Small intestine (tissue), 7 donors: ENCODE measurements at regions not wholly inside any gene's neighbourhood (a gene's known extent, or its start where the extent isn't known, plus 50 kb on each side); places are given as distances from the start of the nearest gene placed in this dataset.
A peak's percentile ranks its signal among the peaks of the same experiment; 100 is the strongest.

Experiments
- DNase-seq, 2 donors: peaks; one replicate each; pipeline versions ENCODE4 v3.0.0 to v3.0.0-alpha.2; 2013
- FAIRE-seq: peaks from 2 replicates; lab custom pipeline; 2012; peaks lifted over from hg19 to GRCh38; lab: Jason Lieb, UNC
- H3K27ac ChIP-seq, 3 donors: one replicate each; pipeline ENCODE4 v1.5.1; 2013; ENCODE audit warnings: low read length in 2 of 3, mild to moderate bottlenecking in 2 of 3, control low read depth in 1 of 3, inconsistent platforms in 1 of 3, low read depth in 1 of 3, moderate library complexity in 1 of 3
- H3K27me3 ChIP-seq, 3 donors: one replicate each; pipeline ENCODE4 v1.6.1; 2013; ENCODE audit warnings: low read length in 3 of 3, inconsistent platforms in 1 of 3; ENCODE audit not compliant: control insufficient read depth in 3 of 3, insufficient read depth in 3 of 3
- H3K36me3 ChIP-seq, 3 donors: one replicate each; pipeline ENCODE4 v1.6.1; 2013; ENCODE audit warnings: low read length in 3 of 3, inconsistent platforms in 1 of 3, low read depth in 1 of 3, mild to moderate bottlenecking in 1 of 3, moderate library complexity in 1 of 3; ENCODE audit not compliant: control insufficient read depth in 3 of 3, insufficient read depth in 2 of 3
- H3K4me1 ChIP-seq, 3 donors: one replicate each; pipeline ENCODE4 v1.6.1; 2013; ENCODE audit warnings: low read length in 2 of 3, inconsistent platforms in 1 of 3, low read depth in 1 of 3, mild to moderate bottlenecking in 1 of 3, moderate library complexity in 1 of 3; ENCODE audit not compliant: control insufficient read depth in 3 of 3, insufficient read depth in 2 of 3
- H3K4me3 ChIP-seq, 3 donors: one replicate each; pipeline ENCODE4 v1.5.1; 2013; ENCODE audit warnings: low read length in 3 of 3, control low read depth in 1 of 3, inconsistent platforms in 1 of 3, low read depth in 1 of 3, mild to moderate bottlenecking in 1 of 3, moderate library complexity in 1 of 3
- H3K9me3 ChIP-seq, 2 donors: one replicate each; pipeline ENCODE4 v1.6.1; 2013; ENCODE audit warnings: low read depth in 1 of 2, low read length in 1 of 2; ENCODE audit not compliant: control insufficient read depth in 2 of 2, insufficient read depth in 1 of 2
- WGBS, 3 donors: extraction: QIAGEN DNeasy Blood & Tissue Kit; methylation state at CpG; one replicate each; pipeline ENCODE4 v1.1.7; 2013; 5-methylcytosine and 5-hydroxymethylcytosine counted together
- donor health status: healthy with polysubstance abuse.
- donor health status: control.
- donor health status: control.
- donor health status: Bipolar disorder and iron deficiency.
- donor health status: healthy.

DNA sequence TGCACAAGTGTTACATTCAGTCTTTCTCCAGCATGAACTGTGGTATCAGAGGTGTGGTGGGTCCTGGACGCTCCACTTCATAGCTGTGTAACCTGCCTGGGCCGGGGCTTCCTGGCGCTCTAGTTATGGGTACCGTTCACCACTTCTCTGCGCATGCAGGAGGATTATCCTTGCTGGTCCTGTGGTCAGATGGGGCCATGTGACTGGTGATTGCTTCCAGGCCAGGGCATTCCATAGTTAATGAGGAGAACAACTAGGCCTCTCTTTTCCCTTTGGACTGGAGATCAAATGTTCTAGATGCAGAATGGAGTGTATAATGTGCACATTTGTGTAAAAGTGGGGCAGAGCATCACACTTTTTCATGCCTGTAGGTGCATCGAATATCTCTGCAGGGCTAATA is 444.0 kb downstream of the AACS start:
- no peak for FAIRE-seq
- no peaks in the 10 kb centered on the region for H3K27me3 ChIP-seq

GRCh38 chr12:125512541-125513298 is 447.5 kb downstream of the AACS start:
- Histone ChIP-seq H3K27me3 (no peaks in the 10 kb centered on the region), H3K4me3 (no peak overlapping the region), H3K36me3 (no peaks in the 10 kb centered on the region), H3K4me1 (no peaks in the 10 kb centered on the region), H3K9me3 (no peaks in the 10 kb centered on the region), H3K27ac (no peak overlapping the region)
- 57 to 79% (median 62%) methylated on average over 11 to 12 of the region's 12 CpGs for WGBS, 3 donors
- DNase-seq: no peak
- FAIRE-seq: no peak

More for the DNA sequence above, 444.0 kb downstream of the AACS start:
- H3K4me1 ChIP-seq: no peaks in the 10 kb centered on the region
- WGBS, 3 donors: 81 to 88% (median 81%) methylated on average over 6 of the region's 6 CpGs
- no peaks in the 10 kb centered on the region for H3K36me3 ChIP-seq
- H3K4me3 ChIP-seq: no peak overlapping the region
- H3K27ac ChIP-seq: no peak overlapping the region
- no peak for DNase-seq
- no peaks in the 10 kb centered on the region for H3K9me3 ChIP-seq

- H3K9me3 ChIP-seq: no peaks in the 10 kb centered on the region
Measured at GRCh38 chr12:125515887-125516286, 450.7 kb downstream of the AACS start.

DNA sequence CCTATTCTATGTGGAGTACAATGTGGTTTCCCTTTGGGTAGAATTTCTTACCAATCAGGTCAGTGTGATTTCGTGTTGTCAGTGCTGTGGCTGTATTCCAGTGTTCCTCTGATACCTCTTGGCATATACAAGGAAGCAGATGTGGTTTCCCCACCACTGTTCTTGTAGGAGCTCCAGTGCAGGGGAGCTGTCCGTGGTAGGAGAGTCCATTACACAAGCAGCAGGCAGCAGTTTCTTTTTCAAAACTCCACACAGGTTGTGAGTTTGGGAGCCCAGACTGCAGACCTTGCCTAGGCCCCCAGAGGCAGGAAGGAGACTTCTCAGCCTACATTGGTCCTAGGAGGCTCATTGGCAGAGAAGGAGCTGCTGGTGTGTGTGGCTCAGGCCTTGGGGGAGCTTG is 452.8 kb downstream of the AACS start:
- no peak for FAIRE-seq
- peaks cover 0 to 6% of the 10 kb centered on the region in 2 donors for H3K9me3 ChIP-seq
- no peak overlapping the region for H3K4me3 ChIP-seq
- H3K27ac ChIP-seq: no peak overlapping the region
- WGBS, 3 donors: 3 to 13% (median 13%) methylated on average over 2 of the region's 2 CpGs
- H3K36me3 ChIP-seq: no peaks in the 10 kb centered on the region
- no peaks in the 10 kb centered on the region for H3K27me3 ChIP-seq
- no peaks in the 10 kb centered on the region for H3K4me1 ChIP-seq
- DNase-seq: no peak

More at GRCh38 chr12:125515887-125516286, 450.7 kb downstream of the AACS start:
- Histone ChIP-seq H3K27me3 (no peaks in the 10 kb centered on the region), H3K4me1 (no peaks in the 10 kb centered on the region), H3K4me3 (no peak overlapping the region), H3K27ac (no peak overlapping the region), H3K36me3 (no peaks in the 10 kb centered on the region)
- no peak for FAIRE-seq
- DNase-seq: no peak
- 86 to 95% (median 87%) methylated on average over 8 of the region's 8 CpGs for WGBS, 3 donors

GRCh38 chr12:125519026-125519651 is 453.9 kb downstream of the AACS start:
- FAIRE-seq: no peak
- 44 to 70% (median 46%) methylated on average over 15 of the region's 15 CpGs for WGBS, 3 donors

DNA sequence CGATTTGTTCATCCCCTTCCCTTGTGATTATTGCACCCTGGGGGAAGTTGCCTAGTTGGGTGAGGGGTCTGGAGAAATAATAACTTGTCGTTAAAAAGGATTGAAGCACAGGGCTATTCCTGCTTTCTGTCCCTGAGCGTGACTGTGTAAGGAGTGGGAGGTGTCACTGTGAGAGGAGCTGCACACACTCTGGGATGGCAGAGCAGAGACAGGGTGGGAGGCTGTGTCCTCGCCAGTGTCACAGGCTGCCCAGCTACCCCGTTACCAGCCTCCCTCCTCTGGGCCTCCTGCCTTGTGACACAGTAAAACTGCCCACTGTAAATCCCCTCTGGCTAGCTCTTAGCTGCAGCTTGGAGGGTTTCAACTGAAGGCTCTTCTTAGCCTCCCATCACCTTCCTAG is 460.6 kb downstream of the AACS start:
- no peak for FAIRE-seq
- Histone ChIP-seq H3K4me1 (no peaks in the 10 kb centered on the region), H3K9me3 (peaks cover 0 to 13% of the 10 kb centered on the region in 2 donors), H3K27ac (no peak overlapping the region), H3K36me3 (no peaks in the 10 kb centered on the region), H3K4me3 (no peak overlapping the region), H3K27me3 (peaks cover 0 to 2% (median 0%) of the 10 kb centered on the region in 3 donors)
- no peak for DNase-seq
- WGBS, 3 donors: 63 to 87% (median 80%) methylated on average over 5 of the region's 5 CpGs

More at GRCh38 chr12:125519026-125519651, 453.9 kb downstream of the AACS start:
- H3K9me3 ChIP-seq: peaks cover 0 to 13% of the 10 kb centered on the region in 2 donors
- no peak overlapping the region for H3K4me3 ChIP-seq
- H3K27ac ChIP-seq: no peak overlapping the region
- H3K4me1 ChIP-seq: no peaks in the 10 kb centered on the region
- no peaks in the 10 kb centered on the region for H3K36me3 ChIP-seq
- peak; percentile 5 to 7 for DNase-seq
- H3K27me3 ChIP-seq: no peaks in the 10 kb centered on the region

DNA sequence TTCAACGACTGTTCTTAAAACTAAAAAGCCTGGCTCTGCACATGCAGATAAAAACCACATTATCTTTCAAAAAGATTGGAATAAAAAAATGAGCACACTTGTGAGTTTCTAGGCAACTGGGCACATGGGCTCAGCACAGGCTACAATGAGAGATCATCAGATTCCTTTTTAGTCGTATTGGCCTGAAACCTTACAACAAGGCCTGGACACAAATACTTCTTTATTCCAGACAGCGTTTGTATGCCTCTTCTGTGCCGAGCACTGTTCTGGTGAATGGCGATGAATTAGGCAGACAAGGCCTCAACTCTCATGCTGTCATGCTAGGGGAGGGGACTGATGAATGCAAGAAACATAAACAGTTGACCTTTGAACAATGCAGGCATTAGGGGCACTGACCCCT is 463.0 kb downstream of the AACS start:
- Histone ChIP-seq H3K36me3 (no peaks in the 10 kb centered on the region), H3K9me3 (peaks cover 0 to 6% of the 10 kb centered on the region in 2 donors), H3K4me1 (no peaks in the 10 kb centered on the region), H3K27me3 (peaks cover 0 to 5% (median 0%) of the 10 kb centered on the region in 3 donors), H3K4me3 (no peak overlapping the region), H3K27ac (no peak overlapping the region)
- 75 to 83% (median 81%) methylated on average over 5 of the region's 5 CpGs for WGBS, 3 donors
- DNase-seq: no peak
- no peak for FAIRE-seq

- H3K4me1 ChIP-seq: no peaks in the 10 kb centered on the region
- H3K27ac ChIP-seq: no peak overlapping the region
- H3K4me3 ChIP-seq: no peak overlapping the region
- FAIRE-seq: no peak
- no peaks in the 10 kb centered on the region for H3K36me3 ChIP-seq
- no peak for DNase-seq
- 37 to 60% (median 37%) methylated on average over 4 of the region's 4 CpGs for WGBS, 3 donors
- H3K9me3 ChIP-seq: no peaks in the 10 kb centered on the region
- peaks cover 0 to 3% (median 0%) of the 10 kb centered on the region in 3 donors for H3K27me3 ChIP-seq
Measured at GRCh38 chr12:125530201-125530600, 465.0 kb downstream of the AACS start.
